ENCODE measurements at regions not wholly inside any gene's neighbourhood (a gene's known extent, or its start where the extent isn't known, plus 50 kb on each side); places are given as distances from the start of the nearest gene placed in this dataset.
"Not testable (repeated sequence)": the region's sequence is repeated elsewhere in the genome, so short reads cannot be mapped to it uniquely, and the experiment has no call there.

GRCh38 chr9:40939888-40940209, 188.6 kb downstream of the FOXD4L6 start:
- not testable (repeated sequence) for TF ChIP-seq CTCF (IDR thresholded peaks at IDR 0.05); POLR2A (IDR thresholded peaks at IDR 0.05; ENCODE audit: low read depth); POLR2AphosphoS5 (IDR thresholded peaks at IDR 0.05)

Measured in esophagus muscularis mucosa (tissue), 3 donors.